Kasumi-1 (cell line): ENCODE measurements at regions not wholly inside any gene's neighbourhood (a gene's known extent, or its start where the extent isn't known, plus 50 kb on each side); places are given as distances from the start of the nearest gene placed in this dataset.

Experiments
- DNase-seq, 2 experiments: peaks; one replicate each; lab custom pipeline; 2025; lab: John Stamatoyannopoulos, UW

DNA sequence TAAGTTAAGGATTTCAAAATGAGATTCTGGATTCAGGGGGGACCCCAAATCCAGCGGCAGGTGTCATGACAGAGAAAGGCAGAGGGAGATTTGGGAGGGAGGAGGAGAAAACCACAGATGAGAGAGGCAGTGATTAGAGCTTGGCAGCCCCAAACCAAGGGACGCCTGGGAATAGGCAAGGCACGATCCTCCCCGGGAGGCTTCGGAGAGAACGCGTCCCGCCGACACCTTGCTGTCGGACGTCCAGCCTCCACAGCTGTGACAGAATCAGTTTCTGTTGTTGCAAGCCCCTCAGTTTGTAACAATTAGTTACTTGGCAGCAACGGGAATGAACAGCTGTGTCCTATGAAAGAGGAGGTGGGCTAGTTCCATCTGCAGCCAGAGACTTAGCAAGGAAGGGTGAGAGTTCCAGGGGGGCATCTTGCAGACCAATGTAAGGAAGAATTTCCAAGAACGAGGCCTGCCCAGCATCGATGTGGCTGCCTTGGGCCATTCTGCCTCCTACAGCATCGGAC, 110.7 kb upstream of the SDK2 start:
- DNase-seq = no peak

DNA sequence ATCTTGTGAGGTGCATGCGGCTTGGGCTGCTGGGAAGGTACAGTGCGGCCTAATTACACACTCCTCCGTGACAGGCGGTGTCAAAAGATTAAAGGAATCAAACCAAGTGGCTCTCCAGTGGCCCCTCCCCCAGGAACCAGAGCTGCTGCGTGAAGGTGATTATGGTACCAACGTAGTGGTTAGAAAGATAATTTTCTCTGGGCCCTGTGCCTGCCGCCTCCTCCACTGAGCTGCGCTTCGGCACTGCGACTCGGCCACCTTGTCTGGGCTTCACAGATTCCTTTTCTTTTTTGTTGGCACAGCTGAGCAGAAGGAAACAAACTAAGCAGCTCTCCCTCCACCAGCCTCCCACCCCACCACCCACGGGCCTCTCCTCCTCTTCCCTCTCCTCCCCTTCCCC, 113.2 kb upstream of the SDK2 start:
- DNase-seq = no peak

DNA sequence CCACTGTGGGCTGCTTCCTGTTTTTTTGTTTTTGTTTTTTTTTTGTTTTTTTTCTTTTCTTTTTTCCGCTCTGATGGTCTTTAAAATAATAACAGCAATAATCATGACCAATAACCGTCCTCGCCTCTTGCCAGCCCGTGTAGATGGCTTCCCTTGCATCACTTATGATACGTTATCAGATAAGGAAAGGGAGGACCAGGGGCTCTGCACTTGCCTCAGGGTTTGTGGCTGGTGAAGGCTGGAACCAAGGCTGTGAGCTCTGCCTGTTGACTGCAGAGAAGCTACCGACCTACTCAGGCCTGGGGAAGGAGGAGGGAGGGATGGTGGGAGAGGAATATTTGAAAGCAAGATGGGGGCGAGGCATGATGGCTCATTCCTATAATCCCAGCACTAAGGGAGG, 114.0 kb upstream of the SDK2 start:
- DNase-seq = no peak

DNA sequence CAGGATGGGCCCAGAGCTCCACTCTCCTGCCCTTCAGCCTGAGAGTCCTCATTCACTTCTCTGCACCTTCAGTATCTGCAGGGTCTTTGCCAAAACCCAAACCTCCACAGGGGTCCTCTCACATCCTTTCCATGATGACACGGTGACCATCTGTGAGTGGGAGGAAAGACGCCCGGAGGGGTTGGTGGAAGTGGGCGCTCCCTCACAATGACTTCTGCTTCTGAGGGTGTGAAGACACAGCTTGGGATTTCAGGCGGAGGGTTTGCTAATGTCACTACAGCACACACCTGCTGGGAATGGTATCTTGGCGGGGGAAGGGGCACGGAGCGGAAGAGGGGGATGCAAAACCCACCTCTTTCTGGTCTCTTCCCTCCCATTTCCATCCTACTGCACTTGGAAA, 115.1 kb upstream of the SDK2 start:
- no peak for DNase-seq

DNA sequence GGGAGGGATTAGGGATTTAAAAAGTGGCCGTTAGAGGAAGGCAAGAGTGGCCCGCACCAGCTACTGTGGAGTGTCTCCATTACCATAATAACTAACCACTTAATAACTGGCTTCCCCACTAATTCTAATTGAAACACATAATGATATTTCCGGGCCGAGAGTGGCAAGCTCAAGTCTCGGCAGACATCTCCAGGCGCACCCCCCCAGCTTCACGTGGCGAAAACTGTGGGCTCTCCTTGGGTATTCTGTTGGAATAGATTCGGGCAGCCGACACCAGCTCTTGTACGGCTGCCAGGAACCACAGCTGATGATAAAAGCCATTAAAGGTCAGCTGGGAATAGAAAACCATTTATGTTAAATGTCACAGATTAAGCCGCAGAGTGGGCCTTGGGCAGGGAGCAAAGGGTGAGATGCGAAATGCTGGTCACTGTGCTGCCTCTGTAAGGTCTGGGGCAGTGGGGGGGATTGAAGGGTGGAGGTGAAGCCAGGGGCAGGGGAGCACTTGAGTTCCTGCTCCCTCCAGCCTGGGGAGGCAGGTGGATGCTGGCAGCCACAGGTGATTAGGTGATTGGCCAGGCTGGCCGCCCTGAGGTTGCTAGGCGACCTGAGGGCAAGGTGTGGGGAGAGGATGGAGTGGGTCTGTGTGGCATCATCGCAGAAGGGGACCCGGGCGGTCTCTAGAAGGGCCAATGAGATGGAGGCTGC, 115.6 kb upstream of the SDK2 start:
- DNase-seq = no peak

DNA sequence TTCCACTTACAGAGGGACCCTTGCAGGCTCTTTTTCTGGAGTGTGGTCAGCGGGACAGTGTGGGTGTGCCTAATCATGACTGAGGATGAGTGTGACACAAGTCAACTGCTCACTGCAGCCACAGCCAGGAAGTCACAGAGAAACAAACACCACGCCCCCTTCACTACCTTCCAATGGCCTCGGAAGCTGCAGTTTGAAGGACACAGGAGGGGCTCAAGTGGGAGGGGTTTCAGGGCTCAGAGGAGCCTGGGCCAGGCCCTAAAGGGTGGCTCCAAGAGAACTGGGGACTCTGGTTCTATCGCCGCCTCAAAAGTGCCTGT, 116.2 kb upstream of the SDK2 start:
- no peak for DNase-seq

DNA sequence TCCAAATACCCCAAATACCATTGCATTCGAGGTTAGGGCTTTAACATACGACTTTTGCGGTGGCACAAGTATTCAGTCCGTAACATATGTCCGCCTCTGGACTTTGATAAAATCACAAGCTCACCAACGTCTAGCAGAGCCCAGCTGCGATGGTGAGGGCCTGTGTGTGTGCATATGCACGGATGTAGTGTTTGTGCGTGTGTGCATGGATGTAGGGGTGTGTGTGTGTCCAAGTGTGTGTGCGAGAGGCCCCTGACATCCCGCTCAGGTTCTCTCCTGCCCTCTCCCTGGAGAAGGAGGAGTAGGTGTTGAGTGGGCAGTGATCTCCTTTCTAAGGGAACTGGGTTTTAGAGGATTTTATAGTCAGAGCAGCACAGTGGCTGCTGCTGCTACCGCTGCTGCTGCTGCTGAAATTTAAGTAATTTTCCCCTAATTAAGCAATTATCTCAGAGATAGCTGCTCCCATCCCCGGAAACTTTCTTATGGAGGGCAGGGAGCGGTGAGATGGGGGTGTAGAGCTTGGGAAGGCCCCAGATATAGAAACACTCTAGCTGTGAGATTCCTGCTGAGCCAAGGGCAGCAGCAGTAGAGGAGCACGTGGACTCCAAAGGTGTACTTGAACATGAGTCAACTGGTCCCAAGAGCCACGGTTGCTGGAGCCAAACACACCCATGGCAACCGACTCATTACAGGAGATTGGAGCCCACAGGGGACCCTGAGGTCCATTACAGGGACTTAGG, 121.7 kb upstream of the SDK2 start:
- DNase-seq = no peak

DNA sequence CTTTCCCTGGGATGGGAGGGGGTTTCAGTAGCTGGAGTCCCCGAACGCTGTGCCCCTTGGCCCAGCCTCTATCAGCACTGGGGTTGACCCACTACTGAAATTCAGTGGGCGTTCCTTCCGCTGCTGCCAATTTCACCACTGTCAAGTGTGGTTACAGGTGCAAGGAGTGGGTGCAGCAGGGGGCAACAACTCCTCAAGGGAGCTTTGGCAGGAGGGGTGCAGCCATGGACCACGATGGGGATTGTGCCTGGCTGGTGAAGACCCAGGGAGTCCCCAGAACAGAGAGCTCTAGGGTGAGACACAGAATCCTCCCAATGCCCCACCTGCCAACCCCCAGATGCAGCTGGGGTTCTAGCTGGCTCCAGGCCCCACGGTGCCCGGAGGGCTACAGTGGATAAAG, 123.5 kb upstream of the SDK2 start:
- DNase-seq = no peak

DNA sequence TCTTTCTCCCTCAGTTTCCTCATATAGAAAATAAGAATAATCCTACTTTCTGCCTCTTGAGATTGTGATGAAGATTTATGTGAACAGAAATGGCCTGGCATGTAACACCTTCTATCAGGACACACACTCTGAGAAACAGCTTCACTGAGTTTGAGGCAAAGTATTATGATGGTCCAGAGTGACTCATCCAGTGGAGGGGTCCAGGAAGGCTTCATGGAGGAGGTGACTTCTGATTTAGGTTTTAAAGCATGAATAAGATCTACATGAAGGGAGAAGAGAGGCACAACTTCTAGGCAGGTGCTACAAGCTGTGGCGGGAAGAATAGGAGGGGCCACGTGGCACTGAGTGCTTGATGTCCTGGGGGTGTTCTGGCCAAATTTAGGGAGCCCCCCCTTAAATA, 124.4 kb upstream of the SDK2 start:
- no peak for DNase-seq

DNA sequence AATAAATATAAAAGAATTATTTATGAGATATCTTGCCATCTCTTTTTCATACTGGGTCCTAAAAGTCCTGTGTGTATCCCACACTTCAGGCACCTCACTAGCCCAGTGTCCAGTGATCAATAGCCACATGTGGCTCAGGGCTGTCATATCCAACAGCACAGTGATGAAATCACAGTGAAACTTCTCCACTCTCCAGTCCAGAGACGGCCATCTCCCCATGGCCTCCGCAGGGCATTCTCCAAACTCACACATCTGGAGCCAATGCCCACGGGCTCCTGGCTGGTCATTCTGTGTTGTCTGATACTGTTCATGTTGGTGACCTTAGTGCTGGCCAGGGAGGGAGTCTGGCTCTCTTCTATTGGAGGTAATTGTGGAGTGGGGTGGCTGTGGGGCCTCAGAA, 125.2 kb upstream of the SDK2 start:
- no peak for DNase-seq

DNA sequence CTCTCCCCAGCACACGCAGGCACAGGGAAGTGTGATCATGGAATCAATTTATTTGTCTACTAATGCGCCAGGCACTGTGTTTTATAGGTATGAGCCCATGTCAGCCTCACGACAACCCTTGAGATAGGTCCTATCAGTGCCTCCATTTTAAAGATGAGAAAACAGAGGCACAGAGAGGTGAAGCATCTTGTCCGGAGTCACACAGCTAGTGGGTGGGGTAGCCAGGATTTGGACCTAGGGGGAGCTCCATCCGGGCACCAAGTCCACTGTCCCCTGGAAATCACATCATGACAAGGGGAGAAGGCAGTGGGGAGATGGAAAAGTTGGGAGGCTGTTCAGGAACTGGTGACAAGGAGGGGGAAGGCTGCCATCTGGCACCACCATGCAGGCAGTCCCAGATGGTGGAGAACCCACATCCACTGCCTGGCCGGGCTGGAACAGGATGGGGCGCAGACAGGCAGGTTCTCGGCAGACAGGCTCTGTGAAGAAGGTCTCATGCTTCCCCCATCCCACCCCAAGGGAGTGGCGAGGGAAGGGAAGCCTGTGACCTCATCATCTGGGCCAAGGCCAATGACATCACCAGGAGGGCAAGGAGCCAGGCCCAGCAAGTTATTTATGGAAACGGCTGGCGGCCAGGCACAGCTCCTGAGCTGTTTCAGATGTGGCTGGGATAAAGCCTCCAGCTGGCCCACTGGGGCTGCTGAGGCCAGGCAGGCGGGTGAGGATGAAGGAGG, 126.0 kb upstream of the SDK2 start:
- no peak for DNase-seq

DNA sequence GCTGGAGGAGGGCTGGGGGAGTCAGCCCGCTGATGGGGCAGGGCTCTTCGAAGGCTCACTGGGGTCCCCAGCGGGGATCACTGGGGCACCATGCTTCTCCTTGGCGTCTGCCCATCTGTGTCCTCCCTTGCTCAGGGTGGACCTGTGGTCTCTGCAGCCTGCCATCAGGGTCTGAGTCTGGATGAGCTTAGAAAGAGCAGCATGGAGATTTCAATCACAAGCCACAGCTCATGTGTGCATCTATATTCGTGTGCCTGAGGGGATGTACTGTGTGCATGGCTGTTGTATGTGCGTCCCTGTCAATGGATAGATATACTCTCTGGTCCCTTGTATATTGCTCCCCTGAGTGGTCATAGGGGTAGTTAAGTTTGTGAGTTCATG, 126.6 kb upstream of the SDK2 start:
- no peak for DNase-seq

DNA sequence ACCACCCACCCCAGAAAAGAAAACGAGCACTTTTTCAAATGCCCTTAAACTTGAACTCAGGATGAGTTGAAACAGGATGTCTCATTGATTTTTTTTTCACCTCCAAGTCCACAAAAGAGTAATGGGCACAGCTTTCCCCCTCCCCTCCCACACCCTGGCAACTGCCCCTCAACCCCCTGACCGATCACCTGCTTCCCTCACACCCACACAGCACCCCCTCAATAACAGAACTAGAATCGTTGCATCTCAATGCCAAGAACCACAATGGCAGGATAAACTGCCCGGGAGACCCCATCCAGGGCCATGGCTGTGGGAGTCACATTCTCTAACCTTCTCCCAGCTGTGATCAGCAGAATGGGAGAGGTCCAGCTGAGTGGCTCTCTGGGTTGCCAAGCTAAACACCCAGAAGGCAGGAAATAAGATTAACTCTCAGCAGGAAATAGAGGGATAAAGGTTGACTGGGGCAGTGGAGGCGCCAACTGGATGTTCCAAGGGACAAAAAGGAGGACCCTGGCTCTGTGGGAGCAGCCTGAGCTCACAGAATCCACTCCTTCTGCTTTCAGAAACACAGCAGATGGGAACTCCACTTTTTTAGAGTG, 128.0 kb upstream of the SDK2 start:
- no peak for DNase-seq

DNA sequence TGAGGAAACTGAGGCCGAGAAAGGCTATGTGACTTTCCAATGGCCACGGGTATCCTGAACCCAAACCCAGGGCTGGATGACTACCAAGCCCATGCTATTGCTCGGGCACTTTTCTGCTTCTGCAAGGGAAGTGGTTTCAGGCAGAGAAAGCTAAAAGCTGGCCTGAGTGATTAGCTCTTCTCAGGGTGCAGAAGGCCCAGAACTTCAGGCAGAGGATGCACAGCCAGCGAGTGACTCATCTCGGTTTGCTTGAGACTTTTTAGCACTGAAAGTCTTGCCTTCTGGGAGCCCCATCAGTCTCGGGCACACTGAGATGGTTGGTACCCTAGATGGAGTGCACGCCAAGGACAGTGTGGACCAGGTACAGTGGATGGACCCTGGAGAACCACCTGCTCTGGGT, 129.5 kb upstream of the SDK2 start:
- DNase-seq = no peak

DNA sequence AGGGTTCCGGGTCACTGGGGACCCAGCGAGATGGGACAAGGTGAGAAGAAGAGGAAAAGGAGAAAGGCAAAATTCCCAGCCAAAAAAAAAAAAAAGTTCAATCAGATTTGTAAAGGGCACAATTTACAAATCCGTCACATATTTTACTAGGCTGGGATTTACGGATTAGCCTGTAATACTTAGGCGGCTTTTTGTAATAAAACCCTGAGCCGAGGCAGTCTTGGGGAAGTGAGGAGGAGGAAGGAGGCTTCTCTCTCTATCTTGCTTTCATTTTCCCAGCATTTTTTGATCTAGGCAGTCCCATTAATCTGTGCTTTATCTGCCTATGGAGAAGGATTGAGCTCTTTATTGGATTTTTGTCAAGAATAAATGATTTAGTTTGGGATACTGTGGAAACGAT, 130.6 kb upstream of the SDK2 start:
- DNase-seq = no peak

DNA sequence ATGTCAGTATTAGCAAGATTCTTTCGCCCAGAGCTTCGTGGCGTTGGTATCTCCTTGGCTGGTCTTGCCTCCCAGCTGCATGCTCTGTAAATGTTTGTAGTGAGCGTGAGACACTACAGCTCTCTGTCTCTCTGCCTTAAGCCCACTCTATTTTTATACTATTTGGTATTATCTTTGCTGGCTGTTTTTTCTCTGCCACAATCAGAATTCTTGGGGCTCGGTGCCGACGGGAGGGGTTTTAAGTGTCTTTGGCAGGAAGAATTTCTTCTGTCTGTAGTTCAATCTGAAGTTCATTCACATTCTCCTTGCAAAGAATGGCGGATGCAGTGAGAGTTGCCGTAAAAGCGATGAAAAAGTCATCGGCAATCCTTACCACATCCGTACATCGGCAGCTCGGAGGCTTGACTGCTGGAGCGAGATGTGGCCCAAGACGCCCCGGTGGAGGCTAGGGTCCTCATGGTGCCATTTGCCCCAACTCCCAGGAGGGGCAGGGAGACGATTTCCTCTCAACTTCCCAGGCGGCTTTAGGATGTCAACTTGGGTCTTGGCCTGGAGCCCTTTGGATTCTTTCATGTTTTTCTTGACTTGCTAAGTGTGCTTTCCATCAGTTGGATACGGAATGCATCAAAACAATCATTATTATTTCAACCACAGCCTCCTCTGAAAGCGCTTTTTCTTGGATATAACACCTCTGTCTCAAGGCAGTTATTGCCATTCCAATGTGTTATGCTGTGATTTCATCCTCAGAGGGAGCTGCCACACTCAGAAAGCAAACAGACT, 132.3 kb upstream of the SDK2 start:
- no peak for DNase-seq

DNA sequence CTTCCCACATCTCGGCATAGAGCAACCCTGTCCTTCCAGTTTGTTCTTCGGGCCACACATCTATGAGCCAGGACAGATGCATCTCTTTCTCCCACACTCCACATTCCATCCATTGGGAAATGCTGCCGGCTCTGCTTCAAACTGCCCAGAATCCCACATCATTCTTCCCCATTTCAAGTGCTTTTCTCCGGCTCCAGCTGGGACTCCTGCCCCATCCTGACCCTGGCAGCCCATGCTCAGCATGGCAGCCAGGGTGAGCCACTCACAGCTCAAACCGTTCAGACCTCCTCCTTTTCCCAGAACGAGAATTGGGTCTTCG, 132.8 kb upstream of the SDK2 start:
- no peak for DNase-seq

DNA sequence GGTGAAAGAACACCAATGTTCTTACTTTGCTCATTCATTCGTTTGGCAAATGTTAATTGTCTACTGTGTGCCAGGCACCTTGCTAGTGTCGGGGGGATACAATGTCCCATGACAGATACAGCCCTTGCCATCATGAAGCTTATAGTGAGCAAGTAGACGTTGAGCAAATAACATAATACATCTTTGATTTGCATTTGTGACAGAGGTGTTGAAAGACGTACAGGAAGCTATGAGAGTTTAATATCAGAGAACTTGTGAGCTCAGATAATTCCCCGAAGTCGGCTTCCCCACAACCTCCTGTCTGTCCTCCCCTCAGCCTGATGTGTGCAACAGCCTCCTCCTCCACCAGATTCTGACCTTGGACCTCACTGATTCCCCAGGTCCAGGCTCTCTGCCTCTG, 138.0 kb upstream of the SDK2 start:
- no peak for DNase-seq

DNA sequence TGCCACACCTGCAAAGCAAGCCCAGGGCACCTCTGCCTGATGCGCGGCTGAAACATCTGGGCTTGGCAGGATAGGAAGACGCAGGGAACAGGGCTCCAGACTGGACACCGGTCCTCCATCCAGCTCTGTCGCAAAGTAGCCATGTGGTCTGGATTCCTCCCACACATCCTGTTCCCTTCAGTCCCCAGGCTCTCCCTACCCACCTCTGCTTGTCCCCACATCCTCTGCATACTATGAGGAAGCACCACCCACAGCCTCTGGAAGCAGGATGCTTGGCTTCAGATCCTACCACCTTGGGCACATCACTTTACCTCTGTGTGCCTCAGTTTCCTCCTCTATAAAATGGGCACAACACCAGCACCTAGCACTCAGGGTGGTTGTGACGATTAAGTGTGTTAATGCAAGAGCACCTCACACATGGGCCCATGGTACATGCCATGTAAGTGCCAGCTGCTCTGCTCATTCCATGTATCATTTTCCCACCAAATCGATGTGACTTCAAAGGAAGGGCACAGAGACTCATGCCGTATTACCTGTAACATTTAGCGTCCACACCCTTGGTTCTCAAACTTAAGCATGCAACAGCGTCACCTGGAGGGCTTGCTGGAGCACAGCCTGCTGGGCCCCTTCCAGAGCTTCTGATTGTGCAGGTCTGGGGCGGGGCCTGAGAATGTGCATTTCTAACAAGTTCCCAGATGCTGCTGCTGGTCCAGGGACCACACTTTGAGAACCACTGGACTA, 138.6 kb upstream of the SDK2 start:
- no peak for DNase-seq

DNA sequence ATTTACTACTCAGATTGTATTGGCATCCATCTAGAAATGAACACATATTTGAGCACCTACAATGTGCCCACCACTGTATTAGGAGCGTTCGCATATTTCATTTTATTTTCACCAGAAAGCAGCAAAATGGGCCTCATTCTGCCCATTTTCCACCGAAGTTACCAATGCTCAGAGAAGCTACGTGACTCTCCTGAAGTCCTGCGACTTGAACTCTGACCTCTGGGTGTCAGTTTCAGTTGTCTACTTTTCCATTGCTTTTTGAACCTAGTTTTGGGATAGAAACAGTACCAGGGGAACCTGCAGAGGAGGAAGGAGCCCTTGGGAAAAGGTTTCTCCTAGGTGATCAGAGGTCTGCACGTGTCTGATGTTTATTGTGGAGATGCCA, 139.1 kb upstream of the SDK2 start:
- no peak for DNase-seq

DNA sequence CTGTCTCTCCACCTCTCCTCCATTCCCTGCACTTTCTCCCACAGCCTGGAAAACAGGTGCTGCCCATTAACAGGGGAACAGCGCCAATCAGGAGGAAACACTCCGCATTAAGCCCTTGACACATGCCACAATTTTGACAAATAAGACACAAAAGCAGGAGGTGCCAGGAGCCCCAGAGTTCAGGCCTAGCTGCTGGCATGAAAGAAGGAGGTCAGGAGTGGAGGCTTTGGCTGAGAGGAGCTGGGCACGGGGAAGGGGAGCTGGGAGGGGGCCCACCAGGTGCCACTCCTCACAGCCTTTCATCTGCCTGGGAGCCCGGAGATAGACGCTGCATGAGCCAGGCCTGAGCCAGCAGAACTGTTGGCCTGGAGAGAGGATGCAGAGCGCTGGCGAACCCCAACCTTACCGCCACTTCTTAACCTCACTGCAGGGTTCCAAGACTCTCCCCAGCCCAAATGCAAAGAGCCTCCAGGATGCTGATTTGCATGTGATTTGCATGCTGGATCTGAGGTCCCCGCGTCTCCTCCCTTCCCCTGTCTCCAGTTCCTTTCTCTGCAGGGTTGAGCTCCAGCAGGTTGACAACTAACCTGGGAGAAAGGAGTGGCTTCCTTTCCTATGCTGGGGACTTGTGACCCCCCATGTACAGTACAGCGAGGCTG, 139.8 kb upstream of the SDK2 start:
- DNase-seq = no peak
